SK-N-MC (cell line): ENCODE measurements at regions not wholly inside any gene's neighbourhood (a gene's known extent, or its start where the extent isn't known, plus 50 kb on each side); places are given as distances from the start of the nearest gene placed in this dataset.

Experiments used
- DNase-seq: peaks from one replicate; pipeline ENCODE4 v3.0.0-alpha.2; 2011; ENCODE audit warnings: low read depth, low spot score
- H3K27ac ChIP-seq: fragments of 200-600 bp; sonication (generic); 2 replicates; pipeline ENCODE4 v1.5.1; 2016; ENCODE audit warnings: mixed run types
- H3K36me3 ChIP-seq: fragments of 200-600 bp; sonication (generic); 2 replicates; pipeline ENCODE4 v1.6.1; 2017; ENCODE audit warnings: antibody characterized with exemption, low read length, mixed read lengths; ENCODE audit not compliant: insufficient read depth
- H3K4me3 ChIP-seq: fragments of 200-600 bp; sonication (generic); 2 replicates; pipeline ENCODE4 v1.5.1; 2016
- H3K9ac ChIP-seq: fragments of 200-600 bp; sonication (generic); 2 replicates; pipeline ENCODE4 v1.8.0; 2017; ENCODE audit warnings: mixed run types, mixed read lengths; ENCODE audit not compliant: insufficient read length
- H3K9me3 ChIP-seq: fragments of 200-600 bp; sonication (generic); 2 replicates; pipeline ENCODE4 v1.6.1; 2017; ENCODE audit warnings: low read depth, mild to moderate bottlenecking, antibody characterized with exemption, low read length, moderate library complexity, mixed read lengths
- EZH2 ChIP-seq: fragments of 200-600 bp; sonication (generic); IDR thresholded peaks from one replicate; pipeline ENCODE4 v1.6.1; 2017; ENCODE audit warnings: antibody characterized with exemption
- FOXP2 ChIP-seq: optimal IDR thresholded peaks from 2 replicates; pipeline ENCODE3; 2011; ENCODE audit warnings: mild to moderate bottlenecking, moderate library complexity; ENCODE audit not compliant: insufficient read depth; ENCODE audit errors: extremely low read length, control extremely low read depth
- POLR2AphosphoS5 ChIP-seq: IDR thresholded peaks from 2 replicates; pipeline ENCODE4 v1.6.1; 2012; ENCODE audit warnings: mild to moderate bottlenecking, low read depth, low read length, borderline replicate concordance

GRCh38 chr5:82812575-82812974 lies 264.6 kb downstream of the TMEM167A start:
- no peak overlapping the region for H3K27ac ChIP-seq
- no peak overlapping the region for H3K4me3 ChIP-seq
- no peaks in the 10 kb centered on the region for H3K9me3 ChIP-seq
- no peaks in the 10 kb centered on the region for H3K36me3 ChIP-seq
- H3K9ac ChIP-seq = no peak overlapping the region
- DNase-seq = no peak
- TF ChIP-seq POLR2AphosphoS5 = no peak
- TF ChIP-seq EZH2 = no peak
- no peak for TF ChIP-seq FOXP2

- no peak overlapping the region for H3K9ac ChIP-seq
- DNase-seq = no peak
- H3K4me3 ChIP-seq = no peak overlapping the region
- TF ChIP-seq FOXP2 = no peak
- H3K36me3 ChIP-seq = no peaks in the 10 kb centered on the region
- H3K9me3 ChIP-seq = no peaks in the 10 kb centered on the region
- H3K27ac ChIP-seq = no peak overlapping the region
Measured at GRCh38 chr5:82811490-82811889, 265.7 kb downstream of the TMEM167A start.

GRCh38 chr5:82809420-82810143 lies 267.6 kb downstream of the TMEM167A start:
- H3K27ac ChIP-seq = no peak overlapping the region
- no peaks in the 10 kb centered on the region for H3K9me3 ChIP-seq
- DNase-seq = no peak
- no peaks in the 10 kb centered on the region for H3K36me3 ChIP-seq
- TF ChIP-seq POLR2AphosphoS5 = no peak
- TF ChIP-seq EZH2 = no peak
- TF ChIP-seq FOXP2 = no peak
- no peak overlapping the region for H3K9ac ChIP-seq
- H3K4me3 ChIP-seq = no peak overlapping the region

- no peak for DNase-seq
- Histone ChIP-seq H3K9me3 (no peaks in the 10 kb centered on the region), H3K4me3 (no peak overlapping the region), H3K27ac (no peak overlapping the region), H3K36me3 (no peaks in the 10 kb centered on the region), H3K9ac (no peak overlapping the region)
- TF ChIP-seq EZH2 = no peak
- no peak for TF ChIP-seq POLR2AphosphoS5
- no peak for TF ChIP-seq FOXP2
Measured at GRCh38 chr5:82808960-82809359, 268.2 kb downstream of the TMEM167A start.

- Histone ChIP-seq H3K9ac (no peak overlapping the region), H3K36me3 (no peaks in the 10 kb centered on the region)
- TF ChIP-seq POLR2AphosphoS5 = no peak
- TF ChIP-seq EZH2 = no peak
- no peak for TF ChIP-seq FOXP2
Measured at GRCh38 chr5:82807021-82807420, 270.2 kb downstream of the TMEM167A start.

GRCh38 chr5:82806513-82806912 lies 270.7 kb downstream of the TMEM167A start:
- TF ChIP-seq POLR2AphosphoS5 = no peak
- TF ChIP-seq EZH2 = no peak
- TF ChIP-seq FOXP2 = no peak
- DNase-seq = no peak
- H3K4me3 ChIP-seq = no peak overlapping the region
- H3K9ac ChIP-seq = no peak overlapping the region
- H3K9me3 ChIP-seq = no peaks in the 10 kb centered on the region
- no peaks in the 10 kb centered on the region for H3K36me3 ChIP-seq
- H3K27ac ChIP-seq = no peak overlapping the region

More at GRCh38 chr5:82807021-82807420, 270.2 kb downstream of the TMEM167A start:
- no peak overlapping the region for H3K27ac ChIP-seq
- H3K4me3 ChIP-seq = no peak overlapping the region
- no peaks in the 10 kb centered on the region for H3K9me3 ChIP-seq
- no peak for DNase-seq

GRCh38 chr5:82804155-82804690 lies 273.0 kb downstream of the TMEM167A start:
- DNase-seq = no peak
- TF ChIP-seq EZH2 (no peak), FOXP2 (no peak), POLR2AphosphoS5 (no peak)
- Histone ChIP-seq H3K4me3 (no peak overlapping the region), H3K9me3 (no peaks in the 10 kb centered on the region), H3K27ac (no peak overlapping the region), H3K9ac (no peak overlapping the region), H3K36me3 (no peaks in the 10 kb centered on the region)

GRCh38 chr5:82802954-82803353 lies 274.2 kb downstream of the TMEM167A start:
- TF ChIP-seq POLR2AphosphoS5 (no peak), FOXP2 (no peak), EZH2 (no peak)
- Histone ChIP-seq H3K27ac (no peak overlapping the region), H3K36me3 (no peaks in the 10 kb centered on the region), H3K9ac (no peak overlapping the region), H3K4me3 (no peak overlapping the region), H3K9me3 (no peaks in the 10 kb centered on the region)
- no peak for DNase-seq

- no peaks in the 10 kb centered on the region for H3K9me3 ChIP-seq
- no peak overlapping the region for H3K9ac ChIP-seq
- no peak for DNase-seq
- no peak overlapping the region for H3K27ac ChIP-seq
- no peak overlapping the region for H3K4me3 ChIP-seq
- no peaks in the 10 kb centered on the region for H3K36me3 ChIP-seq
- TF ChIP-seq FOXP2 (no peak), POLR2AphosphoS5 (no peak), EZH2 (no peak)
Measured at GRCh38 chr5:82800826-82801225, 276.4 kb downstream of the TMEM167A start.
